DOHH2 (cell line): ENCODE measurements at regions not wholly inside any gene's neighbourhood (a gene's known extent, or its start where the extent isn't known, plus 50 kb on each side); places are given as distances from the start of the nearest gene placed in this dataset.
"Not testable (repeated sequence)": the region's sequence is repeated elsewhere in the genome, so short reads cannot be mapped to it uniquely, and the experiment has no call there.

Experiments used
- H3F3A ChIP-seq: fragments of 200-600 bp; sonication (generic), shearing (Covaris generic); 2 replicates; pipeline ENCODE4 v1.6.0; 2016; ENCODE audit warnings: antibody characterized with exemption, mild to moderate bottlenecking; ENCODE audit not compliant: control insufficient read depth, insufficient read depth
- H3K27ac ChIP-seq: fragments of 200-600 bp; sonication (generic); 2 replicates; pipeline ENCODE4 v1.5.1; 2014; ENCODE audit warnings: low read depth, mild to moderate bottlenecking, low read length, moderate library complexity
- H3K27me3 ChIP-seq: fragments of 200-600 bp; sonication (generic); 2 replicates; pipeline ENCODE4 v1.6.1; 2014; ENCODE audit warnings: mild to moderate bottlenecking, low read length, mixed read lengths; ENCODE audit not compliant: control insufficient read depth
- H3K36me3 ChIP-seq: fragments of 200-600 bp; sonication (generic); 2 replicates; pipeline ENCODE4 v1.6.1; 2014; ENCODE audit warnings: mild to moderate bottlenecking, low read length, moderate library complexity, mixed read lengths; ENCODE audit not compliant: control insufficient read depth
- H3K4me1 ChIP-seq: fragments of 200-600 bp; sonication (generic); 2 replicates; pipeline ENCODE4 v1.6.1; 2014; ENCODE audit warnings: mild to moderate bottlenecking, low read length, mixed read lengths; ENCODE audit not compliant: control insufficient read depth
- H3K4me2 ChIP-seq: fragments of 200-600 bp; sonication (generic); 2 replicates; pipeline ENCODE4 v1.6.0; 2014; ENCODE audit warnings: mild to moderate bottlenecking, low read length, moderate library complexity
- H3K4me3 ChIP-seq: fragments of 200-600 bp; sonication (generic); 2 replicates; pipeline ENCODE4 v1.5.1; 2014; ENCODE audit warnings: mild to moderate bottlenecking, low read length, mixed read lengths
- H3K79me2 ChIP-seq: fragments of 200-600 bp; sonication (generic); 2 replicates; pipeline ENCODE4 v1.6.1; 2014; ENCODE audit warnings: mild to moderate bottlenecking, low read length, mixed read lengths; ENCODE audit not compliant: control insufficient read depth
- H3K9me2 ChIP-seq: fragments of 200-600 bp; sonication (generic); replicated peaks from 2 replicates; pipeline ENCODE4 v1.6.1; 2014; ENCODE audit warnings: mild to moderate bottlenecking, low read length, mixed read lengths; ENCODE audit not compliant: control insufficient read depth
- H3K9me3 ChIP-seq: fragments of 200-600 bp; sonication (generic); 2 replicates; pipeline ENCODE4 v1.6.1; 2014; ENCODE audit warnings: antibody characterized with exemption, low read length, mixed read lengths; ENCODE audit not compliant: control insufficient read depth, insufficient read depth
- H4K20me1 ChIP-seq: fragments of 200-600 bp; sonication (generic); 2 replicates; pipeline ENCODE4 v1.6.0; 2014; ENCODE audit warnings: low read depth, mild to moderate bottlenecking, antibody characterized with exemption, low read length, moderate library complexity; ENCODE audit not compliant: control insufficient read depth, insufficient read depth
- CTCF ChIP-seq: fragments of 200-600 bp; sonication (generic); IDR thresholded peaks from one replicate; pipeline ENCODE4 v1.5.1; 2014; ENCODE audit warnings: antibody characterized with exemption, mild to moderate bottlenecking, low read depth, low read length; ENCODE audit not compliant: poor library complexity, severe bottlenecking
- EZH2phosphoT487 ChIP-seq: fragments of 200-600 bp; sonication (generic); IDR thresholded peaks from 2 replicates; pipeline ENCODE4 v1.6.1; 2017; ENCODE audit warnings: borderline replicate concordance, mild to moderate bottlenecking, antibody characterized with exemption, low read length, moderate library complexity, mixed read lengths

- TF ChIP-seq EZH2phosphoT487, result no peak
- TF ChIP-seq CTCF, result no peak
- Histone ChIP-seq H3K9me2 (no peaks in the 10 kb centered on the region), H3K36me3 (no peaks in the 10 kb centered on the region), H3F3A (no peaks in the 10 kb centered on the region), H3K27me3 (no peaks in the 10 kb centered on the region), H4K20me1 (no peaks in the 10 kb centered on the region), H3K4me2 (no peak overlapping the region), H3K9me3 (no peaks in the 10 kb centered on the region), H3K4me3 (no peak overlapping the region), H3K79me2 (no peaks in the 10 kb centered on the region), H3K4me1 (no peaks in the 10 kb centered on the region), H3K27ac (no peak overlapping the region)
These were observed 126.6 kb upstream of the UFM1 start for GRCh38 chr13:38223089-38223488.

GRCh38 chr13:38221120-38221519, 128.5 kb upstream of the UFM1 start:
- not testable (repeated sequence) for H3K36me3 ChIP-seq, H3K9me2 ChIP-seq, H3K4me1 ChIP-seq, H3K27ac ChIP-seq, H3F3A ChIP-seq, H3K4me3 ChIP-seq, H3K4me2 ChIP-seq, H3K27me3 ChIP-seq, H3K79me2 ChIP-seq, H3K9me3 ChIP-seq, H4K20me1 ChIP-seq

GRCh38 chr13:38216181-38216580, 133.5 kb upstream of the UFM1 start:
- Histone ChIP-seq H3F3A (no peaks in the 10 kb centered on the region), H3K4me1 (no peaks in the 10 kb centered on the region), H3K79me2 (no peaks in the 10 kb centered on the region), H3K4me2 (no peak overlapping the region), H3K9me3 (no peaks in the 10 kb centered on the region), H3K36me3 (no peaks in the 10 kb centered on the region), H3K27ac (no peak overlapping the region), H3K4me3 (no peak overlapping the region), H3K27me3 (no peaks in the 10 kb centered on the region), H4K20me1 (no peaks in the 10 kb centered on the region), H3K9me2 (no peaks in the 10 kb centered on the region)
- TF ChIP-seq EZH2phosphoT487, result no peak
- no peak for TF ChIP-seq CTCF

- H3K4me1 ChIP-seq, result no peaks in the 10 kb centered on the region
- no peak overlapping the region for H3K4me2 ChIP-seq
- TF ChIP-seq EZH2phosphoT487 (no peak), CTCF (no peak)
- no peaks in the 10 kb centered on the region for H3K36me3 ChIP-seq
- no peaks in the 10 kb centered on the region for H3K27me3 ChIP-seq
- no peaks in the 10 kb centered on the region for H3K9me2 ChIP-seq
- no peaks in the 10 kb centered on the region for H3K9me3 ChIP-seq
- no peak overlapping the region for H3K4me3 ChIP-seq
- no peak overlapping the region for H3K27ac ChIP-seq
- no peaks in the 10 kb centered on the region for H3F3A ChIP-seq
- H4K20me1 ChIP-seq, result no peaks in the 10 kb centered on the region
- no peaks in the 10 kb centered on the region for H3K79me2 ChIP-seq
These were observed 136.3 kb upstream of the UFM1 start for GRCh38 chr13:38213314-38213713.
